ENCODE measurements at regions not wholly inside any gene's neighbourhood (a gene's known extent, or its start where the extent isn't known, plus 50 kb on each side); places are given as distances from the start of the nearest gene placed in this dataset.

- H3K27ac Mint-ChIP-seq: no peak overlapping the region
- H3K4me1 Mint-ChIP-seq: no peaks in the 10 kb centered on the region
- peaks cover 5% of the 10 kb centered on the region for H3K27me3 Mint-ChIP-seq (ENCODE audit: low read depth, poor library complexity)
- no peak for DNase-seq
- no peaks in the 10 kb centered on the region for H3K36me3 Mint-ChIP-seq (ENCODE audit: low read depth)
- H3K4me3 Mint-ChIP-seq: no peak overlapping the region
- H3K9me3 Mint-ChIP-seq: peaks cover 4% of the 10 kb centered on the region
- TF ChIP-seq CTCF (IDR thresholded peaks at IDR 0.05): no peak
Observed at GRCh38 chr6:114906096-114906495, 563.3 kb upstream of the HS3ST5 start.

GRCh38 chr6:114897536-114897935 lies 554.7 kb upstream of the HS3ST5 start:
- Mint-ChIP-seq H3K4me3 (no peak overlapping the region), H3K36me3 (ENCODE audit: low read depth) (no peaks in the 10 kb centered on the region), H3K9me3 (peaks cover 13% of the 10 kb centered on the region), H3K27me3 (ENCODE audit: low read depth, poor library complexity) (peaks cover 7% of the 10 kb centered on the region), H3K27ac (no peak overlapping the region), H3K4me1 (no peaks in the 10 kb centered on the region)
- no peak for TF ChIP-seq CTCF (IDR thresholded peaks at IDR 0.05)
- DNase-seq: no peak

- TF ChIP-seq CTCF (IDR thresholded peaks at IDR 0.05): no peak
- Mint-ChIP-seq H3K36me3 (ENCODE audit: low read depth) (no peaks in the 10 kb centered on the region), H3K27me3 (ENCODE audit: low read depth, poor library complexity) (no peaks in the 10 kb centered on the region), H3K27ac (no peak overlapping the region), H3K4me3 (no peak overlapping the region), H3K4me1 (no peaks in the 10 kb centered on the region), H3K9me3 (no peaks in the 10 kb centered on the region)
- DNase-seq: no peak
Observed at GRCh38 chr6:114892211-114892610, 549.4 kb upstream of the HS3ST5 start.

- H3K4me3 Mint-ChIP-seq: no peak overlapping the region
- no peak for TF ChIP-seq CTCF (IDR thresholded peaks at IDR 0.05)
- H3K4me1 Mint-ChIP-seq: no peaks in the 10 kb centered on the region
- no peak overlapping the region for H3K27ac Mint-ChIP-seq
- peaks cover 4% of the 10 kb centered on the region for H3K27me3 Mint-ChIP-seq (ENCODE audit: low read depth, poor library complexity)
- H3K9me3 Mint-ChIP-seq: no peaks in the 10 kb centered on the region
- no peak for DNase-seq
- H3K36me3 Mint-ChIP-seq (ENCODE audit: low read depth): no peaks in the 10 kb centered on the region
Observed at GRCh38 chr6:114888241-114888640, 545.4 kb upstream of the HS3ST5 start.

GRCh38 chr6:114886670-114887436 lies 544.0 kb upstream of the HS3ST5 start:
- Mint-ChIP-seq H3K9me3 (no peaks in the 10 kb centered on the region), H3K4me3 (no peak overlapping the region), H3K27me3 (ENCODE audit: low read depth, poor library complexity) (peaks cover 4% of the 10 kb centered on the region), H3K36me3 (ENCODE audit: low read depth) (no peaks in the 10 kb centered on the region), H3K27ac (no peak overlapping the region), H3K4me1 (no peaks in the 10 kb centered on the region)
- DNase-seq: no peak
- TF ChIP-seq CTCF (IDR thresholded peaks at IDR 0.05): no peak

- Mint-ChIP-seq H3K4me3 (no peak overlapping the region), H3K9me3 (no peaks in the 10 kb centered on the region), H3K27ac (no peak overlapping the region), H3K36me3 (ENCODE audit: low read depth) (no peaks in the 10 kb centered on the region), H3K27me3 (ENCODE audit: low read depth, poor library complexity) (peaks cover 4% of the 10 kb centered on the region), H3K4me1 (no peaks in the 10 kb centered on the region)
- no peak for TF ChIP-seq CTCF (IDR thresholded peaks at IDR 0.05)
- DNase-seq: no peak
Observed at GRCh38 chr6:114879693-114880092, 536.9 kb upstream of the HS3ST5 start.
